Adrenal gland (tissue), 9 donors: ENCODE measurements at regions not wholly inside any gene's neighbourhood (a gene's known extent, or its start where the extent isn't known, plus 50 kb on each side); places are given as distances from the start of the nearest gene placed in this dataset.

Experiments used
- DNase-seq, 7 donors: peaks; one replicate each; pipeline ENCODE4 v3.0.0-alpha.2; 2019 to 2020
- H3K27ac ChIP-seq, 5 donors: fragments of 200-600 bp; sonication (generic) in 4 of 5; 1 replicate in 3 of 5; 2 replicates in 2 of 5; pipeline versions ENCODE4 v1.5.1 to v1.8.0; 2016 to 2020; ENCODE audit warnings: mild to moderate bottlenecking in 1 of 5
- H3K27me3 ChIP-seq: fragments of 200-600 bp; 2 replicates; pipeline ENCODE4 v1.8.0; 2021
- H3K36me3 ChIP-seq, 2 donors: fragments of 200-600 bp; replicated peaks in 1 of 2; 1 replicate in 1 of 2; 2 replicates in 1 of 2; pipeline versions ENCODE4 v1.5.1 to v1.8.0; 2018 to 2022
- H3K4me1 ChIP-seq, 2 donors: fragments of 200-600 bp; replicated peaks in 1 of 2; 1 replicate in 1 of 2; 2 replicates in 1 of 2; pipeline versions ENCODE4 v1.5.1 to v1.8.0; 2018 to 2021
- H3K4me3 ChIP-seq, 4 donors: fragments of 200-600 bp; sonication (generic) in 3 of 4; one replicate each; pipeline ENCODE4 v1.5.1; 2016 to 2018
- H3K9me3 ChIP-seq, 3 donors: fragments of 200-600 bp; sonication (generic) in 1 of 3; replicated peaks in 1 of 3; 1 replicate in 2 of 3; 2 replicates in 1 of 3; pipeline versions ENCODE4 v1.5.1 to v1.8.0; 2016 to 2021
- CTCF ChIP-seq, 6 experiments: fragments of 450-650 bp in 4 of 6; fragments of 200-600 bp in 2 of 6; sonication (generic) in 1 of 6; IDR thresholded peaks; 1 replicate in 5 of 6; 2 replicates in 1 of 6; pipeline versions ENCODE4 v1.5.1 to v1.8.0; 2016 to 2021; ENCODE audit warnings: antibody characterized with exemption in 6 of 6, mild to moderate bottlenecking in 2 of 6, moderate library complexity in 1 of 6
- POLR2A ChIP-seq, 2 donors: fragments of 450-650 bp; IDR thresholded peaks; one replicate each; pipeline ENCODE4 v1.6.1; 2017; ENCODE audit warnings: antibody characterized with exemption in 2 of 2, mild to moderate bottlenecking in 2 of 2, moderate library complexity in 1 of 2
- WGBS, 4 donors: extraction: QIAGEN DNeasy Blood & Tissue Kit in 2 of 4; methylation state at CpG; one replicate each; pipeline versions ENCODE4 v1.1.5 to v1.1.7; 2013 to 2017; 5-methylcytosine and 5-hydroxymethylcytosine counted together
- intact Hi-C, 2 donors: fragments of 100-400 bp; cut with DNase I; formaldehyde crosslinking; loops; one replicate each; pipeline versions ENCODE4 v1.14.1 to v1.15.0; 2022 to 2023
- donor health status: healthy with polysubstance abuse.
- donor health status: Bipolar disorder and iron deficiency.
- donor health status: DM: yes; HTN: yes; CAD: no.
- donor health status: DM: no; HTN: no; CAD: no.
- donor health status: DM: no; HTN: no; CAD: no.

GRCh38 chr3:83948771-83949170 lies 1010.0 kb upstream of the CADM2 start:
- Histone ChIP-seq H3K27me3 (no peaks in the 10 kb centered on the region), H3K27ac (no peak overlapping the region), H3K4me3 (no peak overlapping the region), H3K36me3 (no peaks in the 10 kb centered on the region), H3K9me3 (no peaks in the 10 kb centered on the region), H3K4me1 (no peaks in the 10 kb centered on the region)
- intact Hi-C loops = no loop called here
- DNase-seq = no peak
- WGBS, 4 donors = 54 to 60% (median 57%) methylated on average over 1 of the region's 1 CpG
- TF ChIP-seq POLR2A (IDR thresholded peaks at IDR 0.05) = no peak
- no peak for TF ChIP-seq CTCF (IDR thresholded peaks at IDR 0.05)

- Histone ChIP-seq H3K4me1 (no peaks in the 10 kb centered on the region), H3K27me3 (no peaks in the 10 kb centered on the region), H3K9me3 (no peaks in the 10 kb centered on the region), H3K36me3 (no peaks in the 10 kb centered on the region), H3K27ac (no peak overlapping the region), H3K4me3 (no peak overlapping the region)
- intact Hi-C loops = no loop called here
- TF ChIP-seq CTCF (IDR thresholded peaks at IDR 0.05) (no peak), POLR2A (IDR thresholded peaks at IDR 0.05) (no peak)
- 44 to 69% (median 55%) methylated on average over 3 of the region's 3 CpGs for WGBS, 4 donors
- DNase-seq = no peak
Observed at GRCh38 chr3:83953417-83954089, 1005.2 kb upstream of the CADM2 start.

- no peak for DNase-seq
- no peaks in the 10 kb centered on the region for H3K9me3 ChIP-seq
- 61 to 66% (median 64%) methylated on average over 3 of the region's 3 CpGs for WGBS, 4 donors
- no peak overlapping the region for H3K4me3 ChIP-seq
- no peaks in the 10 kb centered on the region for H3K36me3 ChIP-seq
- TF ChIP-seq POLR2A (IDR thresholded peaks at IDR 0.05) (no peak), CTCF (IDR thresholded peaks at IDR 0.05) (no peak)
- H3K4me1 ChIP-seq = no peaks in the 10 kb centered on the region
- no peaks in the 10 kb centered on the region for H3K27me3 ChIP-seq
- intact Hi-C loops = no loop called here
- no peak overlapping the region for H3K27ac ChIP-seq
Observed at GRCh38 chr3:83956431-83956830, 1002.4 kb upstream of the CADM2 start.

- TF ChIP-seq POLR2A (IDR thresholded peaks at IDR 0.05) (no peak), CTCF (IDR thresholded peaks at IDR 0.05) (no peak)
- Histone ChIP-seq H3K27ac (no peak overlapping the region), H3K9me3 (no peaks in the 10 kb centered on the region), H3K36me3 (no peaks in the 10 kb centered on the region), H3K4me1 (no peaks in the 10 kb centered on the region), H3K27me3 (no peaks in the 10 kb centered on the region), H3K4me3 (no peak overlapping the region)
- WGBS, 4 donors = 76 to 82% (median 78%) methylated on average over 7 of the region's 7 CpGs
- DNase-seq = no peak
- intact Hi-C loops = no loop called here
Observed at GRCh38 chr3:83968356-83968755, 990.4 kb upstream of the CADM2 start.
